HT-29 (cell line): ENCODE measurements at regions not wholly inside any gene's neighbourhood (a gene's known extent, or its start where the extent isn't known, plus 50 kb on each side); places are given as distances from the start of the nearest gene placed in this dataset.
"Not testable (repeated sequence)": the region's sequence is repeated elsewhere in the genome, so short reads cannot be mapped to it uniquely, and the experiment has no call there.

Experiments used
- DNase-seq: peaks from one replicate; pipeline ENCODE4 v3.0.0-alpha.2; 2015; ENCODE audit warnings: low spot score

GRCh38 chr18:56488739-56489138 is 149.7 kb downstream of the TXNL1 start:
- DNase-seq = no peak

GRCh38 chr18:56487801-56488200 is 150.6 kb downstream of the TXNL1 start:
- no peak for DNase-seq

- no peak for DNase-seq
Observed at GRCh38 chr18:56483386-56483785, 155.0 kb downstream of the TXNL1 start.

- not testable (repeated sequence) for DNase-seq
Observed at GRCh38 chr18:56482813-56483212, 155.6 kb downstream of the TXNL1 start.

GRCh38 chr18:56481751-56482150 is 156.6 kb downstream of the TXNL1 start:
- no peak for DNase-seq

- no peak for DNase-seq
Observed at GRCh38 chr18:56479841-56480240, 158.6 kb downstream of the TXNL1 start.

GRCh38 chr18:56475250-56475649 is 163.1 kb downstream of the TXNL1 start:
- DNase-seq = no peak

GRCh38 chr18:56473400-56474024 is 164.9 kb downstream of the TXNL1 start:
- no peak for DNase-seq

GRCh38 chr18:56470406-56471351 is 167.7 kb downstream of the TXNL1 start:
- no peak for DNase-seq

GRCh38 chr18:56469582-56469981 is 168.8 kb downstream of the TXNL1 start:
- no peak for DNase-seq

GRCh38 chr18:56468396-56468795 is 170.0 kb downstream of the TXNL1 start:
- DNase-seq = no peak

- DNase-seq = no peak
Observed at GRCh38 chr18:56462276-56462675, 176.1 kb downstream of the TXNL1 start.

GRCh38 chr18:56461151-56461550 is 177.2 kb downstream of the TXNL1 start:
- DNase-seq = peak; percentile 2

GRCh38 chr18:56460581-56460980 is 177.8 kb downstream of the TXNL1 start:
- no peak for DNase-seq

- DNase-seq = no peak
Observed at GRCh38 chr18:56458770-56459712, 179.4 kb downstream of the TXNL1 start.

GRCh38 chr18:56455874-56456273 is 182.5 kb downstream of the TXNL1 start:
- DNase-seq = no peak

GRCh38 chr18:56455141-56455540 is 183.3 kb downstream of the TXNL1 start:
- DNase-seq = no peak

- DNase-seq = no peak
Observed at GRCh38 chr18:56453631-56454030, 184.8 kb downstream of the TXNL1 start.

GRCh38 chr18:56451188-56451587 is 187.2 kb downstream of the TXNL1 start:
- no peak for DNase-seq

- DNase-seq = no peak
Observed at GRCh38 chr18:56448751-56449150, 189.6 kb downstream of the TXNL1 start.

- no peak for DNase-seq
Observed at GRCh38 chr18:56445422-56445821, 193.0 kb downstream of the TXNL1 start.

- no peak for DNase-seq
Observed at GRCh38 chr18:56444201-56444600, 194.2 kb downstream of the TXNL1 start.
